GM12891 (cell line): ENCODE measurements at regions not wholly inside any gene's neighbourhood (a gene's known extent, or its start where the extent isn't known, plus 50 kb on each side); places are given as distances from the start of the nearest gene placed in this dataset.

ENCODE experiments used
- POLR2A ChIP-seq: IDR thresholded peaks from 2 replicates; pipeline ENCODE4 v1.6.1; 2011; ENCODE audit warnings: low read depth, low read length, control low read depth
- POLR2AphosphoS5 ChIP-seq: IDR thresholded peaks from 2 replicates; pipeline ENCODE4 v1.6.1; 2011; ENCODE audit warnings: low read depth, low read length, control low read depth

- TF ChIP-seq POLR2A, result no peak
- TF ChIP-seq POLR2AphosphoS5, result no peak
These were observed 90.3 kb upstream of the RTL6 start for GRCh38 chr22:44588348-44588747.
